ENCODE measurements at regions not wholly inside any gene's neighbourhood (a gene's known extent, or its start where the extent isn't known, plus 50 kb on each side); places are given as distances from the start of the nearest gene placed in this dataset.

GRCh38 chr5:103360475-103360874 lies 101.9 kb downstream of the MACIR start:
- no peak overlapping the region for H3K4me3 ChIP-seq (ENCODE audit: low read depth, low read length)
- in situ Hi-C loops (cut with HindIII; ENCODE audit: low pct_ligation_motif_present, low sequenced_read_pairs), result no loop called here
- DNase-seq, result no peak
- no peaks in the 10 kb centered on the region for H3K27me3 ChIP-seq (replicated peaks)
- H3K27ac ChIP-seq, result no peak overlapping the region
- no peak for TF ChIP-seq CTCF (IDR thresholded peaks at IDR 0.05; ENCODE audit: low read depth, low read length, missing control alignments)
- no peaks in the 10 kb centered on the region for H3K36me3 ChIP-seq (replicated peaks)

- no peak overlapping the region for H3K4me3 ChIP-seq (ENCODE audit: low read depth, low read length)
- TF ChIP-seq CTCF (IDR thresholded peaks at IDR 0.05; ENCODE audit: low read depth, low read length, missing control alignments), result no peak
- no peak overlapping the region for H3K27ac ChIP-seq
- H3K27me3 ChIP-seq (replicated peaks), result no peaks in the 10 kb centered on the region
- in situ Hi-C loops (cut with HindIII; ENCODE audit: low pct_ligation_motif_present, low sequenced_read_pairs), result no loop called here
- DNase-seq, result no peak
- H3K36me3 ChIP-seq (replicated peaks), result no peaks in the 10 kb centered on the region
These were observed 99.9 kb downstream of the MACIR start for GRCh38 chr5:103358305-103358995.

- DNase-seq, result no peak
- Histone ChIP-seq H3K36me3 (replicated peaks) (no peaks in the 10 kb centered on the region), H3K27ac (no peak overlapping the region), H3K27me3 (replicated peaks) (no peaks in the 10 kb centered on the region), H3K4me3 (ENCODE audit: low read depth, low read length) (no peak overlapping the region)
- in situ Hi-C loops (cut with HindIII; ENCODE audit: low pct_ligation_motif_present, low sequenced_read_pairs), result no loop called here
- TF ChIP-seq CTCF (IDR thresholded peaks at IDR 0.05; ENCODE audit: low read depth, low read length, missing control alignments), result no peak
These were observed 99.1 kb downstream of the MACIR start for GRCh38 chr5:103357636-103358035.

- Histone ChIP-seq H3K4me3 (ENCODE audit: low read depth, low read length) (no peak overlapping the region), H3K27me3 (replicated peaks) (no peaks in the 10 kb centered on the region), H3K36me3 (replicated peaks) (no peaks in the 10 kb centered on the region), H3K27ac (no peak overlapping the region)
- DNase-seq, result no peak
- no peak for TF ChIP-seq CTCF (IDR thresholded peaks at IDR 0.05; ENCODE audit: low read depth, low read length, missing control alignments)
- in situ Hi-C loops (cut with HindIII; ENCODE audit: low pct_ligation_motif_present, low sequenced_read_pairs), result no loop called here
These were observed 98.0 kb downstream of the MACIR start for GRCh38 chr5:103356350-103357091.

GRCh38 chr5:103355579-103355978 lies 97.0 kb downstream of the MACIR start:
- H3K4me3 ChIP-seq (ENCODE audit: low read depth, low read length), result no peak overlapping the region
- in situ Hi-C loops (cut with HindIII; ENCODE audit: low pct_ligation_motif_present, low sequenced_read_pairs), result no loop called here
- no peaks in the 10 kb centered on the region for H3K27me3 ChIP-seq (replicated peaks)
- TF ChIP-seq CTCF (IDR thresholded peaks at IDR 0.05; ENCODE audit: low read depth, low read length, missing control alignments), result no peak
- H3K27ac ChIP-seq, result no peak overlapping the region
- H3K36me3 ChIP-seq (replicated peaks), result no peaks in the 10 kb centered on the region
- DNase-seq, result no peak

Measured in brain microvascular endothelial cell (primary cell).